ENCODE measurements at regions not wholly inside any gene's neighbourhood (a gene's known extent, or its start where the extent isn't known, plus 50 kb on each side); places are given as distances from the start of the nearest gene placed in this dataset.

GRCh38 chr7:159226011-159226702 lies 81.5 kb upstream of the VIPR2 start:
- no peaks in the 10 kb centered on the region for H3K4me1 ChIP-seq
- no peak overlapping the region for H3K4me3 ChIP-seq
- DNase-seq: no peak
- TF ChIP-seq, protein P1, sequence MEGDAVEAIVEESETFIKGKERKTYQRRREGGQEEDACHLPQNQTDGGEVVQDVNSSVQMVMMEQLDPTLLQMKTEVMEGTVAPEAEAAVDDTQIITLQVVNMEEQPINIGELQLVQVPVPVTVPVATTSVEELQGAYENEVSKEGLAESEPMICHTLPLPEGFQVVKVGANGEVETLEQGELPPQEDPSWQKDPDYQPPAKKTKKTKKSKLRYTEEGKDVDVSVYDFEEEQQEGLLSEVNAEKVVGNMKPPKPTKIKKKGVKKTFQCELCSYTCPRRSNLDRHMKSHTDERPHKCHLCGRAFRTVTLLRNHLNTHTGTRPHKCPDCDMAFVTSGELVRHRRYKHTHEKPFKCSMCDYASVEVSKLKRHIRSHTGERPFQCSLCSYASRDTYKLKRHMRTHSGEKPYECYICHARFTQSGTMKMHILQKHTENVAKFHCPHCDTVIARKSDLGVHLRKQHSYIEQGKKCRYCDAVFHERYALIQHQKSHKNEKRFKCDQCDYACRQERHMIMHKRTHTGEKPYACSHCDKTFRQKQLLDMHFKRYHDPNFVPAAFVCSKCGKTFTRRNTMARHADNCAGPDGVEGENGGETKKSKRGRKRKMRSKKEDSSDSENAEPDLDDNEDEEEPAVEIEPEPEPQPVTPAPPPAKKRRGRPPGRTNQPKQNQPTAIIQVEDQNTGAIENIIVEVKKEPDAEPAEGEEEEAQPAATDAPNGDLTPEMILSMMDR (IDR thresholded peaks at IDR 0.05): no peak
- H3K27ac ChIP-seq: no peak overlapping the region
- no peak overlapping the region for H3K9ac ChIP-seq (ENCODE audit: low read depth in 2 of 2, low read length in 2 of 2)
- no peaks in the 10 kb centered on the region for H3K27me3 ChIP-seq
- intact Hi-C loops (cut with DNase I): no loop called here
- H3K9me3 ChIP-seq: no peaks in the 10 kb centered on the region
- no peaks in the 10 kb centered on the region for H3K36me3 ChIP-seq

GRCh38 chr7:159218607-159219006 lies 73.9 kb upstream of the VIPR2 start:
- TF ChIP-seq, protein P1 (IDR thresholded peaks at IDR 0.05): no peak
- Histone ChIP-seq H3K9ac (ENCODE audit: low read depth in 2 of 2, low read length in 2 of 2) (no peak overlapping the region), H3K4me3 (no peak overlapping the region), H3K27me3 (no peaks in the 10 kb centered on the region), H3K4me1 (no peaks in the 10 kb centered on the region), H3K36me3 (no peaks in the 10 kb centered on the region), H3K27ac (no peak overlapping the region), H3K9me3 (no peaks in the 10 kb centered on the region)
- intact Hi-C loops (cut with DNase I): no loop called here
- DNase-seq: no peak

DNA sequence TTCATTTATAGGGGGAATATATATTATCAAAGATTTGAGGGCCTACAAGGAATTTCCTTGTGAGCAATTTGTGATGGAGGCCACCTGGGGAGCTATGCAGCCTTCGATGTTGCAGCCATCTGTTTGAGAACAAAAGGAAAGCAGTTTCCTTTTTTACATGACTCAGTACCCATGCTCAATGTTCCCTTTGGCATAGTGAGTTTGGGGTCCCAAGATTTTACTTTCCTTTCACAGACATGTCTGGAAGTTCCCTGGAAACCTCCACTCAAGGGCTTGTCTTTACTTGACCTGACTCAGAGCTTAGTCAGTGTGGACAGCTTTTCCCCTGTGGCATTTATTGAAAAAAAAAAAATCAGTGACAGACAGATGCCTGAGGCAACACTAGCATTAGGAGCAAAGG lies 73.5 kb upstream of the VIPR2 start:
- Histone ChIP-seq H3K27me3 (no peaks in the 10 kb centered on the region), H3K4me3 (no peak overlapping the region), H3K9ac (ENCODE audit: low read depth in 2 of 2, low read length in 2 of 2) (no peak overlapping the region), H3K27ac (no peak overlapping the region), H3K36me3 (no peaks in the 10 kb centered on the region), H3K4me1 (no peaks in the 10 kb centered on the region), H3K9me3 (no peaks in the 10 kb centered on the region)
- TF ChIP-seq, protein P1 (IDR thresholded peaks at IDR 0.05): no peak
- no peak for DNase-seq
- intact Hi-C loops (cut with DNase I): no loop called here

DNA sequence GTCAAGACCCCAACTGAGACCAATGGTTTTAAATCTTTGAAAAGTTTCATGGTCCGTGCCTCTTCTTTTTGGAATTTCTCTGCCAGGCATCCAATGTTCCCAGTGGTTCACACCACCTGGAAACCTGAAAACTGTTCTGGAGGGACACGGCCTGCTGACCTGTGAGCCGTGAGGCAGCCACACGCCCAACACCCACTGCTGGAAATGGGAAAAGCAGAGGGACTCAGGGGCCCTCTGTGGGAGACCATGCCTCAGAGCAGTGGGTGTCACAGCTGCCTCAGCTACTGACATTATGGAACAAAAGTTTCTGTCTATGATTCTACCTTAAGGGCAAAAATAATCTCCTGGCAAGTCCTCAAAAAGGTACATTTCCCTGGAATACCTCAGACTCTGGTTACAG lies 70.4 kb upstream of the VIPR2 start:
- no peak overlapping the region for H3K4me3 ChIP-seq
- H3K36me3 ChIP-seq: no peaks in the 10 kb centered on the region
- DNase-seq: no peak
- H3K27me3 ChIP-seq: no peaks in the 10 kb centered on the region
- no peak overlapping the region for H3K9ac ChIP-seq (ENCODE audit: low read depth in 2 of 2, low read length in 2 of 2)
- TF ChIP-seq, protein P1 (IDR thresholded peaks at IDR 0.05): no peak
- no peaks in the 10 kb centered on the region for H3K9me3 ChIP-seq
- H3K27ac ChIP-seq: no peak overlapping the region
- intact Hi-C loops (cut with DNase I): no loop called here
- no peaks in the 10 kb centered on the region for H3K4me1 ChIP-seq

- Histone ChIP-seq H3K4me3 (no peak overlapping the region), H3K36me3 (no peaks in the 10 kb centered on the region), H3K9me3 (no peaks in the 10 kb centered on the region), H3K27me3 (no peaks in the 10 kb centered on the region), H3K9ac (ENCODE audit: low read depth in 2 of 2, low read length in 2 of 2) (no peak overlapping the region), H3K4me1 (no peaks in the 10 kb centered on the region), H3K27ac (no peak overlapping the region)
- TF ChIP-seq, protein P1 (IDR thresholded peaks at IDR 0.05): no peak
- DNase-seq: no peak
- intact Hi-C loops (cut with DNase I): no loop called here
Observed at GRCh38 chr7:159213253-159213652, 68.6 kb upstream of the VIPR2 start.
